ENCODE measurements at regions not wholly inside any gene's neighbourhood (a gene's known extent, or its start where the extent isn't known, plus 50 kb on each side); places are given as distances from the start of the nearest gene placed in this dataset.

- DNase-seq (ENCODE audit: low read depth, low spot score): peak; percentile 32
Measured at GRCh38 chr11:86193297-86194095, 51.1 kb upstream of the EED start.

- no peak for DNase-seq (ENCODE audit: low read depth, low spot score)
Measured at GRCh38 chr11:86192519-86193257, 51.9 kb upstream of the EED start.

- DNase-seq (ENCODE audit: low read depth, low spot score): no peak
Measured at GRCh38 chr11:86191874-86192273, 52.7 kb upstream of the EED start.

- no peak for DNase-seq (ENCODE audit: low read depth, low spot score)
Measured at GRCh38 chr11:86187027-86187426, 57.5 kb upstream of the EED start.

GRCh38 chr11:86186386-86186785 is 58.2 kb upstream of the EED start:
- no peak for DNase-seq (ENCODE audit: low read depth, low spot score)

- no peak for DNase-seq (ENCODE audit: low read depth, low spot score)
Measured at GRCh38 chr11:86185381-86185750, 59.2 kb upstream of the EED start.

- no peak for DNase-seq (ENCODE audit: low read depth, low spot score)
Measured at GRCh38 chr11:86184728-86185380, 59.7 kb upstream of the EED start.

GRCh38 chr11:86183694-86184093 is 60.9 kb upstream of the EED start:
- DNase-seq (ENCODE audit: low read depth, low spot score): no peak

GRCh38 chr11:86182976-86183584 is 61.5 kb upstream of the EED start:
- DNase-seq (ENCODE audit: low read depth, low spot score): no peak

GRCh38 chr11:86181379-86181778 is 63.2 kb upstream of the EED start:
- no peak for DNase-seq (ENCODE audit: low read depth, low spot score)

- DNase-seq (ENCODE audit: low read depth, low spot score): no peak
Measured at GRCh38 chr11:86180851-86181250, 63.7 kb upstream of the EED start.

GRCh38 chr11:86180423-86180822 is 64.1 kb upstream of the EED start:
- no peak for DNase-seq (ENCODE audit: low read depth, low spot score)

GRCh38 chr11:86179646-86180064 is 64.9 kb upstream of the EED start:
- DNase-seq (ENCODE audit: low read depth, low spot score): no peak

- no peak for DNase-seq (ENCODE audit: low read depth, low spot score)
Measured at GRCh38 chr11:86177302-86177701, 67.3 kb upstream of the EED start.

- no peak for DNase-seq (ENCODE audit: low read depth, low spot score)
Measured at GRCh38 chr11:86176165-86176884, 68.2 kb upstream of the EED start.

- no peak for DNase-seq (ENCODE audit: low read depth, low spot score)
Measured at GRCh38 chr11:86175626-86176025, 68.9 kb upstream of the EED start.

- DNase-seq (ENCODE audit: low read depth, low spot score): no peak
Measured at GRCh38 chr11:86175191-86175590, 69.4 kb upstream of the EED start.

GRCh38 chr11:86174101-86175046 is 70.2 kb upstream of the EED start:
- no peak for DNase-seq (ENCODE audit: low read depth, low spot score)

- no peak for DNase-seq (ENCODE audit: low read depth, low spot score)
Measured at GRCh38 chr11:86172894-86173293, 71.7 kb upstream of the EED start.

GRCh38 chr11:86171627-86172026 is 72.9 kb upstream of the EED start:
- no peak for DNase-seq (ENCODE audit: low read depth, low spot score)
